Ovary (tissue), 3 donors: ENCODE measurements at regions not wholly inside any gene's neighbourhood (a gene's known extent, or its start where the extent isn't known, plus 50 kb on each side); places are given as distances from the start of the nearest gene placed in this dataset.

ENCODE experiments used
- POLR2A ChIP-seq: fragments of 450-650 bp; IDR thresholded peaks from one replicate; pipeline ENCODE4 v1.6.1; 2017; ENCODE audit warnings: antibody characterized with exemption, mild to moderate bottlenecking, moderate library complexity
- TF ChIP-seq, protein P1 (sequence below), 3 donors: fragments of 450-650 bp in 2 of 3; fragments of 200-600 bp in 1 of 3; IDR thresholded peaks; one replicate each; pipeline versions ENCODE4 v1.5.1 to v1.8.0; 2016 to 2022; ENCODE audit warnings: antibody characterized with exemption in 3 of 3, mild to moderate bottlenecking in 1 of 3
- donor health status: DM: no; HTN: no; CAD: no.

DNA sequence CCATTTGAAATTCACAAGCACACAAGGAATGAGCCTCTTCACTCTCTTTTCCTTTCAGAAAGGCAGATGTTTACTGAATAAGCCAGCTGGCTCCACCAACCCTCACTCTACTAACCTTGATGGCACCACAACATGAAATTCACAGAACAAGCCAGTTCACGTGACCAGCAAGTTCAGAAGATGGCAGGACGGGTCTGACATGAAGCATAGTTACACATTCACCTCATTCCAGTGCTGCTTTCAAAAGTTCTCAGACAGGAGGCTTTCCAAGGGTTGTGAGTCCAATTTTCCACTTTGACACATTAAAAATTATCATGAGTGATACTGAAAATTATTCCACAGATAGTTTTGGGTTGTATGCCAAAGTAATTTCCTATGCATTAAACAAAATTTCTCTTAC, 74.2 kb upstream of the MBOAT2 start:
- TF ChIP-seq, protein P1, sequence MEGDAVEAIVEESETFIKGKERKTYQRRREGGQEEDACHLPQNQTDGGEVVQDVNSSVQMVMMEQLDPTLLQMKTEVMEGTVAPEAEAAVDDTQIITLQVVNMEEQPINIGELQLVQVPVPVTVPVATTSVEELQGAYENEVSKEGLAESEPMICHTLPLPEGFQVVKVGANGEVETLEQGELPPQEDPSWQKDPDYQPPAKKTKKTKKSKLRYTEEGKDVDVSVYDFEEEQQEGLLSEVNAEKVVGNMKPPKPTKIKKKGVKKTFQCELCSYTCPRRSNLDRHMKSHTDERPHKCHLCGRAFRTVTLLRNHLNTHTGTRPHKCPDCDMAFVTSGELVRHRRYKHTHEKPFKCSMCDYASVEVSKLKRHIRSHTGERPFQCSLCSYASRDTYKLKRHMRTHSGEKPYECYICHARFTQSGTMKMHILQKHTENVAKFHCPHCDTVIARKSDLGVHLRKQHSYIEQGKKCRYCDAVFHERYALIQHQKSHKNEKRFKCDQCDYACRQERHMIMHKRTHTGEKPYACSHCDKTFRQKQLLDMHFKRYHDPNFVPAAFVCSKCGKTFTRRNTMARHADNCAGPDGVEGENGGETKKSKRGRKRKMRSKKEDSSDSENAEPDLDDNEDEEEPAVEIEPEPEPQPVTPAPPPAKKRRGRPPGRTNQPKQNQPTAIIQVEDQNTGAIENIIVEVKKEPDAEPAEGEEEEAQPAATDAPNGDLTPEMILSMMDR (IDR thresholded peaks at IDR 0.05), result no peak
- no peak for TF ChIP-seq POLR2A
